Cardiac muscle cell (in vitro differentiated cells and primary cell): ENCODE measurements at regions not wholly inside any gene's neighbourhood (a gene's known extent, or its start where the extent isn't known, plus 50 kb on each side); places are given as distances from the start of the nearest gene placed in this dataset.
"Not testable (repeated sequence)": the region's sequence is repeated elsewhere in the genome, so short reads cannot be mapped to it uniquely, and the experiment has no call there.

Experiments
- DNase-seq, 2 donors: peaks; one replicate each; pipeline versions ENCODE4 v3.0.0 to v3.0.0-alpha.2; 2010 to 2017; ENCODE audit warnings: low read depth in 1 of 2, low spot score in 1 of 2
- H3K27ac ChIP-seq: fragments of 200-600 bp; sonication (generic); 2 replicates; pipeline ENCODE4 v1.5.1; 2016
- H3K27me3 ChIP-seq: fragments of 200-600 bp; sonication (generic); 2 replicates; pipeline ENCODE4 v1.6.0; 2016; ENCODE audit warnings: control low read depth
- H3K36me3 ChIP-seq: fragments of 200-600 bp; sonication (generic); 2 replicates; pipeline ENCODE4 v1.5.1; 2016; ENCODE audit warnings: control low read depth
- H3K4me1 ChIP-seq: fragments of 200-600 bp; sonication (generic); 2 replicates; pipeline ENCODE4 v1.8.1; 2017; ENCODE audit warnings: low read depth, mild to moderate bottlenecking, mixed run types
- H3K4me3 ChIP-seq: fragments of 200-600 bp; sonication (generic); 2 replicates; pipeline ENCODE4 v1.5.1; 2016; ENCODE audit warnings: mild to moderate bottlenecking
- H3K9me3 ChIP-seq: fragments of 200-600 bp; sonication (generic); 2 replicates; pipeline ENCODE4 v1.5.1; 2017; ENCODE audit warnings: low read depth, mild to moderate bottlenecking, control low read depth
- CTCF ChIP-seq: IDR thresholded peaks from 2 replicates; pipeline ENCODE4 v1.5.1; 2012; ENCODE audit warnings: low read depth, mild to moderate bottlenecking, low read length

- TF ChIP-seq CTCF: no peak
- H3K9me3 ChIP-seq: no peaks in the 10 kb centered on the region
- H3K27me3 ChIP-seq: no peaks in the 10 kb centered on the region
- no peak overlapping the region for H3K27ac ChIP-seq
- no peaks in the 10 kb centered on the region for H3K4me1 ChIP-seq
- no peak for DNase-seq
- no peak overlapping the region for H3K4me3 ChIP-seq
- no peaks in the 10 kb centered on the region for H3K36me3 ChIP-seq
These were observed 389.0 kb upstream of the SYNCRIP start for GRCh38 chr6:86031713-86032112.

- H3K27ac ChIP-seq: no peak overlapping the region
- no peak for DNase-seq
- H3K9me3 ChIP-seq: no peaks in the 10 kb centered on the region
These were observed 388.2 kb upstream of the SYNCRIP start for GRCh38 chr6:86030875-86031274.

GRCh38 chr6:86028776-86029175 lies 386.1 kb upstream of the SYNCRIP start:
- Histone ChIP-seq H3K4me3 (no peak overlapping the region), H3K27ac (no peak overlapping the region), H3K36me3 (no peaks in the 10 kb centered on the region), H3K4me1 (no peaks in the 10 kb centered on the region), H3K27me3 (no peaks in the 10 kb centered on the region), H3K9me3 (no peaks in the 10 kb centered on the region)
- DNase-seq: no peak
- no peak for TF ChIP-seq CTCF

More at GRCh38 chr6:86030875-86031274, 388.2 kb upstream of the SYNCRIP start:
- Histone ChIP-seq H3K36me3 (no peaks in the 10 kb centered on the region), H3K4me3 (no peak overlapping the region), H3K4me1 (no peaks in the 10 kb centered on the region), H3K27me3 (no peaks in the 10 kb centered on the region)
- no peak for TF ChIP-seq CTCF

- not testable (repeated sequence) for DNase-seq, H3K4me1 ChIP-seq, H3K4me3 ChIP-seq, H3K9me3 ChIP-seq, H3K27me3 ChIP-seq, H3K27ac ChIP-seq, H3K36me3 ChIP-seq
These were observed 384.2 kb upstream of the SYNCRIP start for GRCh38 chr6:86026890-86027289.

- TF ChIP-seq CTCF: no peak
- Histone ChIP-seq H3K27ac (no peak overlapping the region), H3K4me1 (no peaks in the 10 kb centered on the region), H3K36me3 (no peaks in the 10 kb centered on the region), H3K27me3 (no peaks in the 10 kb centered on the region), H3K4me3 (no peak overlapping the region), H3K9me3 (no peaks in the 10 kb centered on the region)
- no peak for DNase-seq
These were observed 374.6 kb upstream of the SYNCRIP start for GRCh38 chr6:86017236-86017635.

GRCh38 chr6:86016567-86016966 lies 373.9 kb upstream of the SYNCRIP start:
- Histone ChIP-seq H3K27me3 (no peaks in the 10 kb centered on the region), H3K4me1 (no peaks in the 10 kb centered on the region), H3K27ac (no peak overlapping the region), H3K9me3 (no peaks in the 10 kb centered on the region), H3K4me3 (no peak overlapping the region), H3K36me3 (no peaks in the 10 kb centered on the region)
- no peak for DNase-seq
- TF ChIP-seq CTCF: no peak
